Kasumi-1 (cell line): ENCODE measurements at regions not wholly inside any gene's neighbourhood (a gene's known extent, or its start where the extent isn't known, plus 50 kb on each side); places are given as distances from the start of the nearest gene placed in this dataset.

Source experiments
- DNase-seq, 2 experiments: peaks; one replicate each; lab custom pipeline; 2025; lab: John Stamatoyannopoulos, UW

DNA sequence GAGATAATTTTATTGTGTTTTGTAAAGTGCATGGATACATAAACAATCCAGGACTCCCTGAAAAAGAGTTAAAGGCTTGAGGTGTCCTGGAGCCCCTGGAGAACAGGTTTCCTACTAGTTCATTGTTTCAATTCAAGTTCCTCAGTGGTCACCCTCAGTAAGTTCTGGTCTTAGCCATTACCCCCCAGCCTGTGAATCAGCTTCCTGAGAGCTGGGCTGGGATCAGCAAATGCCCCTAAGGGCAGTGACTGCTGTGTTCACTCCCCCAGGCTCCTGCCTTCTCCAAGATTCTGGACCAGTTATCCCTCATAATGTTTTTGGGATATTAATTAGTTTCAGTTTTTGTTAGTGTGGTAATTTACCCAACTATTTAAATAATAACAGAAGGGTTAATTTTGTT, 151.6 kb upstream of the PRSS58 start:
- peak in 1 of 2 experiments; percentile 2 for DNase-seq

DNA sequence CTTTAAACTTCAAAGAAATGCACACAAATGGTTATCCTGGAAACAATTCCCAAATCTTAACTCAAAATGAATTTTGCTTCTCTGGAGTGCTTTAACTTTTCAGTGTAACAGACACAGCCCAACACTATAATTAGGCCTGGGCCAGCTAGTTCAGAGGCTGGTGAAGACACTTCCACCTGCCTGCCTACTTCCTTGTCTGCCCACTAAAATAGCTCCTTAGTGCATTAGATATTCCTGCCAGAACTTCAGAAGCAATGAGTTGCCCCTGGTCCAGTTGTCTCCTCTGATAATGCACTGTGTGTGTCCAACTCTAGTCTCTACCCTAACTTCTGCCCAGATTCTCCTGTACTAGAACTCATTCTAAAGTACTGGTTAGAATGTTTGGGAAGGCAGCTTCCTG, 150.9 kb upstream of the PRSS58 start:
- no peak for DNase-seq

DNA sequence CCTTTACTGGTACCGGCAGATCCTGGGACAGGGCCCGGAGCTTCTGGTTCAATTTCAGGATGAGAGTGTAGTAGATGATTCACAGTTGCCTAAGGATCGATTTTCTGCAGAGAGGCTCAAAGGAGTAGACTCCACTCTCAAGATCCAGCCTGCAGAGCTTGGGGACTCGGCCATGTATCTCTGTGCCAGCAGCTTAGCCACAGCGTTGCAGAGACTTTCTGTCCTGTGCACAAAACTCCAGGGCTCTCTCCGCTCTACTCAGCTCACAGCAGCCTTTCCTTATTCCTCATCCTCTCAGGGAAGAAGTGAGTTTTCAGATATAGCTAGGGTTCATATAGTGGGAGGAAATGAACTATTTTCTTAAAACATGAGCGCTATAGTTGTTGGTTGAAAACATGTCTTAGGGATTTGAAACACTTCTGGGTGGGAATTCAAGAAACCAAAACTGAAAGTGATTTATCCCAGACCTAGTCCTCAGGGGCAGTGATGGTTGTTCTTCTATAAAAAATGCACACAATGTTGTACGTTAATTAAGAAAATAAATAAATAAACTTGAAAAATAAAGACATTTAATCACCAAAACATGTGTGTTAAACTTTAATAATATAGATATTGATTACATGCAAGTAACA, 150.2 kb upstream of the PRSS58 start:
- DNase-seq = no peak

DNA sequence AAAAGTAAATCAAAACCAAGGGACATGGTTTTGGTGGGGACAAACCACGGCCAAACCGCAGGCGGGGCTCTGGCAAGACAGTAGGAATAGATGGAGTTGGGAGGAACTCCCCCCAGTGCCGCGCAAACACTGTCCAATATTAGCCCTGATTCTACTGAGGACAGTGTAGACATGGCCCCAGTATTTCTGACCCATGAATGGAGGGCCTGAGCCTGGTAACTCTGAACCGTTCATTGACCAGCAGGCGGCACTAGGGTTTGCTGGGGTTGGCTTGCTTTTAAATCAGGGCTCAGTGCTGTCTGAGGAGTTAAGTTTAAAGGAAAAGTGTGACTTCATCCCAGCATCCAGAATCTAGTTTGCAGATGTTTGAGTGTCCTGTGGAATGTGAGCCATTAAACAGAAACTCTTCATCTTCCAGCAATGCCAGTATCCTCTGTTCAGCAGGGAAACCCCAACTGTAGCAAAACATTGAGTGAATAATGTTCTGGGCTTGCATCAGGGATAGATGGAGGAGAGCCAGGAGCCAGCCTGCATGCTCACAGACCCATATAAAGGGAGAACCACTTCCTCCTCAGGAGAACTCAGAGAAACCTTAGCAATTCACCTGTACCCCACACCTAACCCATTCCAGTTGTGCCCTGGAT, 147.4 kb upstream of the PRSS58 start:
- no peak for DNase-seq

DNA sequence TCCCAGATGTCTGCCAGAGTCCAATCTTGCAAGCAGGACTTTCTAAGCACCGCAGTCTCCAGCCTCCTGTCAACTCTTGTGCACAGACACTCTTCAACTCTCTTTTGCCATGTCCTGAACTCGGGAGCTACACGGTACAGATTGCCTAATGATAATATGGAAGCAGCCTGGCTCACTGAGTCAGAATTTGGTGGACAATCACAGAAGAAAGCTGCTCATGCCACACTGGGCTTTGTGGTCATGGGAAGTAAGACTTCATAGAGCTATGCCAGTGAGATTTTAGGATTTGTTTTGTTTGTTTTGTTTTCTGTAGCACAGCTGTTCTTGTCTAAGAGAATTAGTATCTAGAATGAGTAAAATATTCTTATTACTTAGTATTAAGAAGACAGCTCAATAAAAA, 144.1 kb upstream of the PRSS58 start:
- DNase-seq = no peak

DNA sequence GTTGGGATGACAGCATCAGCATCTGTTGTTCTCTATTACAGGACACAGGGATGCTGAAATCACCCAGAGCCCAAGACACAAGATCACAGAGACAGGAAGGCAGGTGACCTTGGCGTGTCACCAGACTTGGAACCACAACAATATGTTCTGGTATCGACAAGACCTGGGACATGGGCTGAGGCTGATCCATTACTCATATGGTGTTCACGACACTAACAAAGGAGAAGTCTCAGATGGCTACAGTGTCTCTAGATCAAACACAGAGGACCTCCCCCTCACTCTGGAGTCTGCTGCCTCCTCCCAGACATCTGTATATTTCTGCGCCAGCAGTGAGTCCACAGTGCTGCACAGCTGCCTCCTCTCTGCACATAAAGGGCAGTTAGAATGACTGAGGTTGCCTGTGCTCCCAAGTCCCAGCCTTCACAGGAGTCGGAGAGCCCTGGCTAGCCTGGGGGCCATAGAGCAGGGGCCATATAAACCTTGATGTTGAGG, 142.2 kb upstream of the PRSS58 start:
- DNase-seq = no peak

DNA sequence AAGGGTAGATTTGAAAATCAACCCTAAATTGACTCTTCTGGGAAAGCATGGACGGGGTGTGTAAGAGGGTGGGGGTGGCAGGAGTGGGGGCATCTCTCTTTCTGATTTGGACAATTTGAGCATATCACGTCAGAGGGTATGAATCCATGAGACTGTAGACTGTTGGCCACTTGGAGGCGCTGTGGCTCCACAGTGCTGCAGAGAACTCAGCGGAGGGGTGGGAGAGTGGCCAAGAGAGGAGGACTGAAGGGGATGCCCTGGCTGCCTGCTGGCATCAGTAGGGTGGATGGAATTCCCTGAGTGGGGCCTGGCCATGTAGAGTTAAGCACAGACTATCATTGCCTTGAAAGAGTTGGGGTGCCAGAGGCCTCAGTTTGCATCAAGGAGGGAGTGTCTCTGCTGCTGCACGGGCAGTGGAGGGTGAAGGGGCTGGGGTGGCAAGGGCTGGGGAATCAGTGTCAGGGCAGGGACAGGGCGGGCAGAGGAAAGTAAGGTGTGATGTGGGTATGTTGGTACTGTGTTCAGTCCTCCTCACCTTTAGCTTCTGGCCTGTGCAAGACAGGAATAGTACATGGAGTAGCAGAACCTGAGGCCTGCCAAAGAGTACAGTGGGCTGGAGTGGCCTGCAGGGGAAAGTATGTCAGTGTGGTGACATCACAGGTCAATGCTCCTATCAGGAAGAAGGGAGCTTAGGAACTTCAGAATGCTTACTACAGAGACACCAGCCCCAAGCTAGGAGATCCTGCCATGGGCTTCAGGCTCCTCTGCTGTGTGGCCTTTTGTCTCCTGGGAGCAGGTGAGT, 133.5 kb upstream of the PRSS58 start:
- DNase-seq = peak; percentile 68

DNA sequence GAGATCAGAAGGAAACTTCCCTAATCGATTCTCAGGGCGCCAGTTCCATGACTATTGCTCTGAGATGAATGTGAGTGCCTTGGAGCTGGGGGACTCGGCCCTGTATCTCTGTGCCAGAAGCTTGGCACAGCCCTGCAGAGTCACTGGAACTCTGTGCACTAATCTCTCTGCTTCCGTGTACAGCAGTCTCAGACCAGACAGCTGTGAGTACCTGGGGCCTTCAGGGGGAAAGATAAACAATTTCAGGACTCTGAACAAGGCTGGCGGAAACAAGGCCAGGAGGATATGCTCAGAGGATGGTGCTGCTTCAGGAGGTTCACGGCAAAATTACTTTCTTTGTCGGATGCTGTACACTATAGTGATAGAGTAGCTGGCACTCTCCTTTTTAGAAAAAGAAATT, 131.7 kb upstream of the PRSS58 start:
- no peak for DNase-seq

DNA sequence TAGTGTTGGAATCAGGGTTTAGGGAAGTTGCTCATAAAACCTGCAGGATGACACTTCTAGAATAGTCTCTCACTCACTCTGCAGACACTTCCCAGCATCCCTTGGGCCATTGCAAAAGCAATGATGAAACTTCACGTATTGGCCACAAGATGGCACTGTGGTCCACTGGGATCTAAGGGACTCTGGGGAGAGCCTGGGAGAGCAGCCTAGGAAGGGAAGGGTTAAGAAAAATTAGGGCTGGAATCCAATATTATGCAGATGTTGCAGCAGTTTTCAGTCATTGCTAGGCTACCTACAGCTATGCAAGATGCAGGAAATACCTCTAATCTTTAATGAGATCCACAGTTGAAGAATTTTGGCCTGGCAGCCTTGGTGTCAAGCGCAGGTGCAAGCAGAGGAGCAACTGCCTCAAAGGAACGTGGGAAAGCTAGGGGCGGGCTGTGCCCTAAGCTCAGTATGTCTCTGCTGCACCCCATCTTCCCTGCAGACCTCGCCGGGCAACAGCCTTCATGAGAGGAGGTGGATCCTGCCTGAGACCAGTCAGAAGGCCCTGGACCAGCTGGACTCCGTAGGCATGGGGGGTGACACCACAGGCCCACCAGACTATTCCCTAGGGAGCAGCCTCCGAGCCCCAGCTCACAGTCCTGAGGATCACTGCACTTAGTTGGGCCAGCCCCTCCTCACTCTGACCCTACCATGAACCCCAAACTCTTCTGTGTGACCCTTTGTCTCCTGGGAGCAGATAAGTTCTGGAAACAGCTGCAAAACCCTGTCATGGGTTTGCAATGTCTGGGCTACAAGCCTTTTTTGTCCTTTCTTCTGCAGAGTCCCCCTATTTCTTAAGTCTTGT, 127.9 kb upstream of the PRSS58 start:
- DNase-seq = peak; percentile 80 to 86

DNA sequence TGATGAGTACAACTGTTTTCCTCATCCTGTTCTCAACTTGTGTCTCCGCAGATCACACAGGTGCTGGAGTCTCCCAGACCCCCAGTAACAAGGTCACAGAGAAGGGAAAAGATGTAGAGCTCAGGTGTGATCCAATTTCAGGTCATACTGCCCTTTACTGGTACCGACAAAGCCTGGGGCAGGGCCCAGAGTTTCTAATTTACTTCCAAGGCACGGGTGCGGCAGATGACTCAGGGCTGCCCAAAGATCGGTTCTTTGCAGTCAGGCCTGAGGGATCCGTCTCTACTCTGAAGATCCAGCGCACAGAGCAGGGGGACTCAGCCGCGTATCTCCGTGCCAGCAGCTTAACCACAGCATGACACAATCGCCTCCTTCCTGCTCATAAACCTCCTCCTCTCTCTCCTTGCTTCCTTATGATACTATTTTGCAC, 126.7 kb upstream of the PRSS58 start:
- DNase-seq = peak; percentile 97 to 98

DNA sequence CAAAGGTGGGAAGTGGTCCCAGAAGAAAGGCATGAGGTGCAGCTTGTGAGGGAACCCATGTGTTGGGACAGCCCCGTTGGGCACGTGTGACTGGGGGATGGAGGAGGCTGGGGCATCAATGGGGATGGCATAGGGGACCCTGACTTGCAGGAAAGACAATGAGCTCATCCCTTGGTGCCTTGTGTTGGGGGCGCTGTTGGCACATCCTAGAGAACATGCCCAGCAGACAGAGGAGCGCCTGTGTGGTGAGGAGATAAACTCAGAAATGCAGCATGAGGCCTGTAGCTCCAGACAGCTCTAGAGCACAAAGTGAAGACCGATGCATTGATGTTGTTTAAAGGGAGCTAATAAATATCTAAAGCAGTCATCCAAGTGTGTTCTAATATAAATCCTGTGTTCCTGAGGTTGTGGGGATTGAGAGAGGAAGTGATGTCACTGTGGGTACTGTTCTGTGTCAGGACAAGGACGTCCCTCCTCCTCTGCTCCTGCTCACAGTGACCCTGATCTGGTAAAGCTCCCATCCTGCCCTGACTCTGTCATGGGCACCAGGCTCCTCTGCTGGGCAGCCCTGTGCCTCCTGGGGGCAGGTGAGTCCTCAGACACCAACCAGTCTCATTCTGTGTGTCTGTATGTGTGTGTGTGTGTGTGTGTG, 126.1 kb upstream of the PRSS58 start:
- peak; percentile 78 to 90 for DNase-seq

DNA sequence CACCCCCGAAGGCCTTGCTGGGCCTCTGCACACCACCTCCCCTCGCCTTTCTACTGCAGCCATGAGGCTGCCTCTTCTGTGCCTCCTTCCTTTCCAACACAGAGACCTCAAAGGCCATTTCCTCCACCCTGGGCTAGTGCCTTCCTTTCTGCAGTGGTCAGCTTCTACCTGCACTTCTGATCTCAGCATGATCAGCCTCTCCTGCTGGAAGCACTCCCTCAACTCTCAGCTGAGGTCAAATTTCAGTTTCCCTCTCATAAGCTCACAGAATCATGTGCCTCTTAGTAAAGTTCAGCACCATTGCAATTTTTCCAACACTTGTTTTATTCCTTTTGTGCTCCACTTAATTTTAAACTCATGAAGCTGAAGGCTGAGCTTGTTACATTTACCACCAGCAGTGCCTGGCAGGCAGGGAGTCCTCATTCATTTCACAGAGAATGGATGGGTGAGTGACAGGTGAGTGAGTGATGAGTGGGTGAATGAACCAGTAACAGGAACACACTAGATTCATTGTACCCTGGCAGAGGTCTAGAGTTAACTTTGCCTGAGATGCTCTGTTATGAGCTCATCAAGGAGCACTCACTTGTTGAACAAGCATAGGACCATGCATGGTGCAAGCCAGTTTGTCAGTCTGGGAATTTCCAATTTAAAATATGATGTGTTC, 124.0 kb upstream of the PRSS58 start:
- DNase-seq = no peak

DNA sequence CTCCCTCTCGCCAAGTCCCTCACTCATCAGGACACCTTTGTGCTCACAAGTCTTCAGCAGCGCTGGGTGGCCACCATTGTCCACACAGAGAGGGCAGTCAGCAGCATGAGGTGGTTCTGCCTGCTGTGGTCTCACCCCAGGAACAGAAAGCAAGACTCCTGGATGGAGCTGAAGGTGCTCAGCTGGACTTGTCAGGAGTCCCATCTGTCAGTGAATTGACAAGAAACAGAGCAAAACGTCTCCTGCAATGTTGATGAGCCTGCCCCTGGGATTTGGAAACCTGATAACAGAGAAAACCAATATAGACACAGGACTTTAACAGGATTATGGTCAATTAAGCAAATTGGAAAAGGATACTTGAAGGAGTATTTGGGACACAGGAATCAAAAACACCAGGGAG, 122.2 kb upstream of the PRSS58 start:
- no peak for DNase-seq

DNA sequence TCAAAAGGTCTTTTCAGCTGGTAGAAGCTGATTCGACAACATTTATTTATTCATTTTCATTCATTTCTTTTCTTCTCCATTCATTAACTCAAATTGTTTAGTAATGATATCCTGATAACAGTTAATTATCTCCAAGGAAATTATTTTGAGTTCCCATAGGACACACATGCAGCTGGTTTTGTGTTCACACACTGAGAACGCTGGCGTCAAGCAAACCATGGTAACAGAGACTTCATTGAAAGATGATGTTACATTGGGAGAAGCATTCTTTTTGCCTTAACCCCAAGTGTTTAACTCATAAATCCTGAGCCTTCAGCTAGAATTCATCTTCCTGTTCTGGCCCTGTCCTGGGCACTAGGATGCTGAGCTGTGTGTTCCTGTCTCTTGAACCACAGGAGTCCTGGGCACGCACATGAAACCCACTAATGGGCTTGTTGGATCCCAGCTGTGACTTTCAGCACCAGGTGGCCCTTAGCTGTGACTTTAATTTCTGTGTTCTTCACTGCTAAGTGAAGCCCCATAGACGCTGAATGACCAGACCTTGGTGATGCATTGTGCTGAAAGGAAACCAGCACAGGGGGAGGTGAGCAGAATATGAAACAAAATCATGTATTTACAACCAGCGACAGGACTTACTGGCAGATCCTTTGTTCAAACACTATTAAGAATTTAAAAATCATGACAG, 121.5 kb upstream of the PRSS58 start:
- DNase-seq = no peak

DNA sequence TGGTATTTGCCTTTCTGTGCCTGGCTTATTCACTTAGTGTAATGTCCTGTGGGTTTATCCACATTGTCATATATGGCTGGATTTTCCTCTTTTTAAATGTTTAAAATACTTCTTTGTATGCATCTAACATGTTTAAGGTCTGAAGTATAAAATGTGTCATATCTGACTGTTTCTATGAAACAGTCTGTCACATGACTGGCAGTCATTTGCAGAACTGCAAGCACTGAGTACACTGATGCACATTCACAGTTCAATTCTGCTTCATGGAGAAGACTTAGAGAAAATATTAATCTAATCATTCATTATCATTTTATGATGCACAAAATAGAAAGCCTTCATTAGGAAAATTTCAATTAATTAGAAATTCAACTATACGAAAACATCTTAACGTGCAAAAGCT, 119.7 kb upstream of the PRSS58 start:
- no peak for DNase-seq

DNA sequence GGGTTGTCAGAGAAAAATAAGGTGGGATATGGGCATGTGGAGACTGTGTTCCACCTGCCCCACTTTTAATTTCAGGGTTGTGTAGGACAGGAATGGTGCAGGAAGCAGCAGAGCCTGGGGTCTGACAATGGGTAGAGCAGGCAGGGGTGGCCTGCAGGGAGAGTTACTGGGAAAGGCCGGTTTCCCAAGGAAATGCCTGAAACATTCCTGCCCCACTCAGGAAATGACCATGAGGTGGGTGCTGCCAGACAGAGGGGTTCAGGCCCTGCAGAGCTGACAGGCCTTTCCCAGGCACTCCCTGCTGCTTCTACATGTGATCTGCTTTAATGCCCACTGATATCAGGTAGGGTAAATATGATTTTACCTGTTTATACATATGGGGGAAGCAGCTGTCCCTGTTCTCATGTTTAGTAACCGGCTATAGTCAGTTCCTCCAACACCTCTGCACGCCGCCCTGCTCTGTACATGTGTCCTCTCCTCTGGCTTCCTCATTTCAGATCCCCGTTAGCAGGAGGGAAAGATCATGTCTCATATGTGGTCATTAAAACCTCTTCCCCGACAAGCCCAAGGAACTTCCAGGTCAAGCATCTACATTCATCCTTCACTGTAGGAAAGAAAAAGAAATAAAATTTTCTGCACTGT, 118.6 kb upstream of the PRSS58 start:
- DNase-seq = peak; percentile 79 to 87

DNA sequence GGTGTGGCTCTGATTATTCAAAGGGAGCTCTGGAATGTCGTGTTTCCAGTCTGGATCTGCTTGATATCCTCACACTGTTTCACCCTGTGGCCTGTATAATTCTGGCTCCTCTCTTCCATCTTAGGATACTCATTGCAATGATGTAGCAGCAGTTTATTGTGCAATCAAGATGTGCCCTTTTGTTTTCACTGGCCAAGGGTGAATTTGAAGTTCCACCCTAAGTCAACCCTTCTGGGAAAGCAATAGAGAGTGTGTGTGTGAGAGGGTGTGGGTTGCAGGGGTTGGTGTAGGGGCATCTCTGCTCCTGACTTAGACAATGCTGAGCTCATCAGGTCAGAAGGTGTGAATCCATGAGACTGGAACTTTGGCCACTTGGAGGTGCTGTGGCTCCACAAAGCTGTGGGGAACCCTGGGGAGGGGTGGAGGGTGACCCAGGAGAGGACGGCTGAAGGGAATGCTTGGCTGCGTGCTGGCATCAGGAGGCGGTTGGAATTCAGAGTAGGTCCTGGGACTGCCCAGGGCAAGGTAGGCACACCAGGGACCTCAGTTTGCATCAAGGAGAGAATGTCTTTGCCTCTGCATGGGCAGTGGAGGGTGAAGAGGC, 118.0 kb upstream of the PRSS58 start:
- DNase-seq = peak; percentile 66 to 77

DNA sequence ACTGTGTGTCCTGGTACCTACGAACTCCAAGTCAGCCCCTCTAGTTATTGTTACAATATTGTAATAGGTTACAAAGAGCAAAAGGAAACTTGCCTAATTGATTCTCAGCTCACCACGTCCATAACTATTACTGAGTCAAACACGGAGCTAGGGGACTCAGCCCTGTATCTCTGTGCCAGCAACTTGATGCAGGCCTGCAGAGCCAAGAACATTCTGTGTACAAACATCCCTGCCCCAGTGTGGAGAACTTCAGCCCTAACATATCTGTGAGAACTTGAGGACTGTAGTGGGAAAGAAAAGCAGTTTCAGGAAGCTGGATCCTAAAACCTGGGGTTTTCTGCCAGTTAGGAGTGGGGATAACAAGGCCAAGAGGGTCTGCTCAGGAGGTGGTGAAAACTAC, 114.9 kb upstream of the PRSS58 start:
- DNase-seq = no peak

DNA sequence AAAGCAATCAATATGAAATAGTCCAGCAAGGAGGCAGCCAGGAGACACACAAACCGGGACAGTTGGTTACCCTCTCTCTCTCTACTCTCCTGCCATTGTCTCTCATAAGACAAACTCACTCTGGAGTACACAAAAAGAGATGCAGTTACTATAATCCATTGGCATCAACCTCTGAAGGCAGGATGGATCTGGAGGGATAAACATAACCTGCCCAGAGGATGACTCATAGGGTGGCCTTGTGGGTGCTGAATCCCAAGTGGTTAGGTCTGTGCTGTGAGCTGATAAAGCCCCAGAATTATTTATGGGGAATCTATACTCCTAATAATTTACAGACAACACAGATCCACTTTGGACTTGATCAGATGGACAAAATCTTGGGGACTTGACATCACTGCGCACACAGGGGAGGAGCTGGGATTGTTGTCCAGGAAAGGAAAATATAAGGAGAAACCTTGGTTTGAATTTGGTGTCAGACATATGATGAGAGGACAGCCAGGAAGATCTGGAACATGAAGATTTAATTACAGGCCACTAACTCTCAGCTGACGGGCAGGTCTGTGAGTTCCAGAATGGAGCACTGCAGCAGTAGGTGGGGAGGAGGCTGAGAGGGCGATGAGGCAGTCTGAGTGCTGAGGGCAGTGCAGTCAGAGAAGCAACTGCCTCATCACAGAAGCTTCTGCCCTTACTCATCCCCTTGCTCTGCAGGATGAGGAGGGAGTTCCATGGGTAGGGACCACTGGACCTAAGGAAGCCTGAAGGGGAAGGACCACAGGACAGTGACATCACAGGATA, 113.9 kb upstream of the PRSS58 start:
- no peak for DNase-seq
